NOMO-1 (cell line): ENCODE measurements at regions not wholly inside any gene's neighbourhood (a gene's known extent, or its start where the extent isn't known, plus 50 kb on each side); places are given as distances from the start of the nearest gene placed in this dataset.
"Not testable (repeated sequence)": the region's sequence is repeated elsewhere in the genome, so short reads cannot be mapped to it uniquely, and the experiment has no call there.

Experiments used
- DNase-seq, 2 experiments: peaks; one replicate each; lab custom pipeline; 2025; ENCODE audit not compliant: unreplicated experiment in 2 of 2; lab: John Stamatoyannopoulos, UW

DNA sequence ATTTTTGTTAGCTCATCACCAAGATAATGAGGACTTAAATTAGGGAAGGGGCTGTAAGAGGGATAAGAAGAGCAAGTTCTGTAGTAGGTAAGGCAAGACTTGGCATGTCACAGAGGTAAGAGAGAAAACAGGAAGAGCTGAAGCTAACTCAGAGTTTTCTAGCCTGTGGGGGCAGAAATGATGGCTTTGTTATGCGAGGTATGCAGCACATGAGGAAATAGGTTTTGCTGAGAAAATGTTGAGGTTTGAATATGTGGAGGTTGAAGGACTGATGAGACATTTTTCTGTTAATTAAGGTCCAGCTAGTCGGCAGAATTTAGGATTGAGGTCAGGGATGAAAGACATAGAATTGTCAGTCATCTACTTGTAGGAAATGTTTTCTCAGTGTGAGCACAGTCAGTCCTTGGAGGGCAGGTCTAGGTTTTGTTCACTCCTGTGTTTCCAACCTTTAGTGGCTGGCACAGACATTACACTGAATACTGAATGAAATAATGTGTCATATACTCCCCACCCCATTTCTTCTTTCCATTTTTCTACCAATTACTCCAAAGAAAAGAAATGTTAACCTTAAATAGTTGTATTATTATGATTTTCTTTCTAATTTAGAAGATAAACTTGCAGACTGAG, 154.0 kb upstream of the AADAT start:
- DNase-seq, result no peak

DNA sequence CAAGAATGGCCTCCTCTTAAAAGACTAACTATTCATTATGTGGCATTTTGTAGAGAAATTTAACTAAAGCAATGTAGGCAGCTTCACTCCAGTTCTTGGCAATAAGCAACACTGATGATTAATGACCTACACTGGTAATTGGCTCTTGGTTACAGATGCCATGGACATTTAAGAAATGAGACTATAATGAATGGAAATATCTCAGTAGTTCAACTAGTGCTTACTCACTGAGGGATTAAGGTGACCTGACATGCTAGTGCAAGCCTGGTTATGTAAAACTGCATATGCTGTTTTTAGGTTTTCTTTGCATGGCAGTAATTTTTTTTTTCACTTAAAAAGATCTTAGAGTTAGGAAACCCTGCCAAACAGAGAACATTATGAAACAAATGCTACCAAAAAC, 152.7 kb upstream of the AADAT start:
- DNase-seq, result no peak

DNA sequence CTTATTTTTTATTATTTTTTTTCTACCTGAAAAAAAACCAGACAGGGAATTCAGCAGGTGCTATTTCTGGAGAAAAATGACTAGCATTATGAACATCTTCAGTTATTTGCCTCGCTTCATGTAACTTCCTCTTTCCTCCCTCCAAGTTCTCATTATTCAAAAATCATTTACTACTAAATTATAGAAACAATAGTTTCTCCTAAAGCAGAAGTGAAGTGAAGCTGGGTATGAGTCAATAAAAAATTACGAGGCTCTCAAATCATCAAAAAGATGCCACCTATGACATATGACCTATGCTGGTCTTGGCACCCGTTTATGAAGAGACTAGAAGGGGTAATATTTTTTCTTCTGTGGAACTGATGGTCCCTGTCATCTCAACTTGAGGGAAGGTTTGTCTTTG, 145.0 kb upstream of the AADAT start:
- no peak for DNase-seq

DNA sequence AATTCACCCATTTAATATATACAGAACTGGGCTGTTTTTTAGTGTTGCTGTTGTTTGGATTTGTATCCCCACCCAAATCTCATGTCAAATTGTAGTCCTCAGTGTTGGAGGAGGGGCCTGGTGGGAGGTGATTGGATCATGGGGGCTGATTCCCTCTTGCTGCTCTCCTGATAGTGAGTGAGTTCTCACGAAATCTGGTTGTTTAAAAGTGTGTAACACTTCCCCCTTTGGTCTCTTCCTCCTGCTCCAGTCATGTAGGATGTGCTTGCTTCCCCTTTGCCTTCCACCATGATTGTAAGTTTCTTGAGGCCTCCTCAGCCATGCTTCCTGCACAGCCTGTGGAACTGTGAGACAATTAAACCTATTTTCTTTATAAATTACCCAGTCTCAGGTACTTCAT, 141.6 kb upstream of the AADAT start:
- no peak for DNase-seq

DNA sequence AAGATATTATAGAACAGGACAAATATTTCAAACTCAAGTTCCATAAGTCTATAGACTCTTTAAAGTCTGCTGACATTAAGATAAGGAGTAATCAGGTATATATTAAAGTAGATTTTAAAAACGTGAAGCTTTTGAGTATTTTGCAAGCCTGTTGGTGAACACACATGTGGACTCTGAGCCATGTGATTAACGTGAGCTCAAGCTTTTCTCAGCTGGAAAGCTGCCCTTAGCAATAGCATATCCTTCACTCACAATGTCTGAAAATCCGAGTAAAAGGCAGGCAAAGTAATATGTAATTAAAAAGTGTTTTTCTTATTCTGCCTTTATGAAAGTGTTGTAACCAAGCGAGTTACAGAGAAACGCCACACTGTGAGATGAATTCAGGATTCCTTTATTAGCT, 140.5 kb upstream of the AADAT start:
- DNase-seq, result no peak

DNA sequence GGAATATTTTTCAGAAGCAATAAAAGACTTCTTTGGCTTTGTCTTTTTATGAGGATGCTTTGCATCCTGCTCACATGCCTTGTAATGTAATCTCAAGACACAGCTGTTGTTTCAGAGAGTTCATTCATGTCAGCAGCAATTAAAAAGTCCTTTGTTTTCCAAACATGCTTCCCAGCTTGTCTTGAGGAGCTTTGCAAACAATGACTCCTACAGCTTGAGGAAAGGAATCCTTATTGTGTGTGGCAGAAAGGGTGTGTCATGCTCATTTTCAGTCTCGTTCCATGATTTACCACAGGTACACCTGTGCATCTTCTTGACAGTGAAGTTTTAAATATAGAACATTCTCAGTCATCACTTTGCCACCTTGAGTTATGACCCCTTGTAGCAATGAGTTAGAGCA, 139.2 kb upstream of the AADAT start:
- no peak for DNase-seq

DNA sequence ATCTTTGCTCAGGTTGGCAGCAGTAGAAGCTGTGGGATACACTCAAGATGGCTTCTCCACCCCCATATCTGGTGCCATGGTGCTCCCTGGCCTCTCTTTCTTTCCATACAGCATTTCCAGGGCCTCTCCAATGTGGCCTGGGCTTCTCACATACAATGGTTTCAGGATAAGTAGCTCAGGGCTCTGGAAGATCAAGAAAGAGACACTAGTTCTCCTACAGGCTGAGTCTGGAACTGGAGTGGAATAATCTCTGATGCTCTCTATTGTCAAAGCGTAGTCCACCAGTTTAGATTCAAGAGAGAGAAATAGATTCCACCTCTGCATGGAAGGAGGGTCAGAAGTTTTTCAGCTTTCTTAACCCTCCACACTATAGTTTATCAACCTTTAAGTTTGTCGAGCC, 138.2 kb upstream of the AADAT start:
- DNase-seq, result no peak

DNA sequence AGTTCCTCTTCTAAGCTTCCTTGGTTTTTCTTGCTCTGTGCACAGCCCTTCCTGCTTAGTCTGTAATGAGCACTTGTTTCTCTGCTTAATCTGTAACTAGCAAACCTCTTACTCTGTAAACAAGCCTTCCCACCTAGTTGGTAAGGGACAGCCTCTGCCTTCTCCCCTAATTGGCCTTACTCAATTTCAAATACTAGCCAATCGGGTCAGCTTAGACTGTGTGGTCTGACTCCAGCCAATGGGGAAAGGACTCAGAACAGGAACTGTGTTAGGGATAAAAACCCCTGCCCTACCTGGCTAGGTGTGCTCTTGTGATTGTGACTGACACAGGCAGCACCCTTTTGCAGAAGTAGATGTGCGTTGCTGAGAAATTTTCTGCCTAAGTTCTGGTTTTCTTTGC, 136.5 kb upstream of the AADAT start:
- no peak for DNase-seq

DNA sequence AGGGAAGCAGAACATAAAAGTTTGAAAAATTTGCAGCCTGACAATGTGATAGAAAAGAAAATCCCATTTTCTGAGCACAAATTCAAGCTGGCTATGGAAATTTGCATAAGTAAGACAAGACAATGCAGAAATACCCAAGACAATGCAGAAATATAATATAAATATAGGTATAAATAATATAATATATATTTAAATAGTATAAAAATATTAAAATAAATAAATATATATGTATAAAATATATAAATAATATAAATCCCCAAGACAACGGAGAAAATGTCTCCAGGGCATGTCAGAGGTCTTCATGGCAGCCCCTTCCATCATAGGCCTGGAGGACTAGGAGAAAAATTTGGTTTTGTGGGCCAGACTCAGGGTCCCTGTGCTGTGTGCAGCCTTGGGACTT, 125.0 kb upstream of the AADAT start:
- no peak for DNase-seq

DNA sequence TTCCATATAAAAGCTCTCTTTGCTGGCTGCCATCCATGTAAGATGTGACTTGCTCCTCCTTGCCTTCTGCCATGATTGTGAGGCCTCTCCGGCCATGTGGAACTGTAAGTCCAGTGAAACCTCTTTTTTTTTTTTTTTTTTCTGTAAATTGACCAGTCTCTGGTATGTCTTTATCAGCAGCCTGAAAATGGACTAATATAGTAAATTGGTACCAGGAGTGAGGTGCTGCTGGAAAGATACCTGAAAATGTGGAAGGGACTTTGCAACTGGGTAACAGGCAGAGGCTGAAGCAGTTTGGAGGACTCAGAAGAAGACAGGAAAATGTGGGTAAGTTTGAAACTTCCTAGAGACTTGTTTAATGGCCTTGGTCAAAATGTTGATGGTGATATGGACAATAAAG, 124.3 kb upstream of the AADAT start:
- DNase-seq, result no peak

DNA sequence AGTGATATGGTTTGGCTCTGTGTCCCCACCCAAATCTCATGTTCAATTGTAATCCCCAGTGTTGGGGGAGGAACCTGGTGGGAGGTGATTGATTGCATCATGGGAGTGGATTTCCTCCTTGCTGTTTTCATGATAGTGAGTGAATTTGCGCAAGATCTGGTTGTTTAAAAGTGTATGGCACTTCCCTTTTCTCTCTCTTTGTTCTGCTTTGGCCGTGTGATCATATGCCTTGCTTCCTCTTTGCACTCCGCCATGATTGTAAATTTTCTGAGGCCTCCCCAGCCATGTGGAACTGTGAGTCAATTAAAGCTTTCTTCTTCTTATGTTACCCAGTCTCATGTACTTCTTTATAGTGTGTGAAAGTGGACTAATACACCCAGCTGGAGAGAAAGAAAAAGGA, 113.0 kb upstream of the AADAT start:
- peak; percentile 13 to 35 for DNase-seq

DNA sequence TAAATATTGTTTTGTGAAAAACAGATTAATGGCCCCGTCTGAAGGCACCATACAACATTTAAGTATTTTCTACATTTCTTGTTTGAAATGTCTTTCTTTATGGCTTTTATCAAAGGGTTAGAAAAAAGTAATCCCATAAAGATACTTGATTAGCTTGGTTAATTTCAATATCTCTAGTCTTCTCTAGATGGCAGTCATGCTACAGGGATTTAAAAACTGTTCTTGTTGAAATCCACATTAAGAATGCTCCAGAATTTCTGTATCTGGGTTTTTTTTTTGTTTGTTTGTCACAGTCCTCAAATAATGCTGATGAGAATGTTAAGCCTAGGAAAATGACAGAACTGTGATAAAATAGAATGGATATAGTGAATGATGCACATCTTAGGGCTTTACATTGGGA, 109.0 kb upstream of the AADAT start:
- DNase-seq, result no peak

DNA sequence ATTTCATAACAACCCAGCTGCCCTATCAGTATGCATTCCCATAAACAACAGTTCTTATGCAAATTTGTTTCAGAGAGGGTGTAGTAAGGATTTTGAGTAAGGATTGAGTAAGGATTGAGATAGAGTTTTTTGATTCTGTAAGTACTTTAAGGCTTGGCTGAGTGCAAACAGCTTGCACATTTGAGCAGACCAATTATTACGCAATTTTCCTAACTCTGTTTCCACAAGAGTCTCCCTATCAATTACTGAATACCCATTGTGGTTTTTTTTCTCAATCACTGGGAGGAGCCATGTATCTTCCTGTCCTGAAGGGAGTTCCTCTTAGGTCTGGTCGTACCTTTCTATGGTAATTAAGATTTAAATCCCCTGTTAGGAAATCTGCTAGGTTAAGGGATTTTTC, 105.0 kb upstream of the AADAT start:
- peak; percentile 36 to 60 for DNase-seq

DNA sequence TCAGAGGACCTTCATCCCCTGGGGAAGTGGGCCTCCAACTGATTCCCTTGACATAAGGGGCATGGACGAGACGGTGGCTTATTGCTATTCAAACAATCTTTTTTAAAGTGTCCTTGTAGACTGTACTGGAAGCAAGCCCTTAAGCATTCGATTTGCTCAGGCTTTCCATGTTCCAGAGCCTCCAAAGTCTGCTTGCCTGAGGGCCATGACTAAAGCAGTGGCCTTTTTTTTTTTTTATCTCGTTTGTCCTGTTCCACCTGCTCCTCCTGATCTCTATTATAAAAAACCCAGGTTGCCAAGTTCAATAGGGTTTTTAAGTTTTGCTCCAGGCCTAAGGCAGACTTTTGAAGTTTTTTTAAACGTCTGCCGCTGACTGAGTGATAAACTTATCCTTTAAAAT, 103.7 kb upstream of the AADAT start:
- no peak for DNase-seq

DNA sequence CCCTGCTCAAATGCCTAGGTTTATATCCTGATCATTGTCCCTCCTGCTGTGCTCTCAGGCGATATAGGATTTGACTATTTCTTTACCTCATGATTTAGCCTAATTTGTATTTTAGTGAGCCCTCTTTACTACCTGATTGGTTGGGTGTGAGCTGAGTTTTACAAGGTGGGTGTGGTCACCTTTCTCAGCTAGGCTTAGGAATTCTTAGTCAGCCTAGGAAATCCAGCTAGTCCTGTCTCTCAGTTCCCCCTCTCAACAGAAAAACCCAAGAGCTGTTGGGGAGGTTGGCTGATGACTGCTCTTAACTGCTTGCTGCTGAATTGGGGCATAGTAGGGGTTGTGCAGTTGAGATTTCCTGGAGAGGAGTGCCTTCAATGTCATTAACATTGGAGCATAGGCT, 100.5 kb upstream of the AADAT start:
- no peak for DNase-seq

DNA sequence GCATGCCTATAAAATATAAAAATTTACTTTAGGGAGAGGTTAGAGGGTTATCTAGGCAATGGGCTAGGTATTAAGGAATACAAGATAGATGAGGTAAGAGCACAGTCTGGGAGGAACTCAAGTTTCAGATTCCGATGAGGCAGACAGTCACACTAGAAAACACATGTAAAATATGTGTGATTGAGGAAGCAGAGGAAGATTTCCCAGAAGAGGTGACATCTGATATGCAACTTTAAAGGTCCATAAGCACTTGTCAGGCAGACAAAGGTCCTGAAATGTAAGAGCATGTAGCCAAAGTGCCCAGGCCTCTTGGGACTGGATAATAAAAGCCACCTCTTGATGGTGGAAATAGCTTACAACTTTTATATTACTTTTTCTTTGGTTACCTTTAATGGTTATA, 81.1 kb upstream of the AADAT start:
- DNase-seq, result no peak

DNA sequence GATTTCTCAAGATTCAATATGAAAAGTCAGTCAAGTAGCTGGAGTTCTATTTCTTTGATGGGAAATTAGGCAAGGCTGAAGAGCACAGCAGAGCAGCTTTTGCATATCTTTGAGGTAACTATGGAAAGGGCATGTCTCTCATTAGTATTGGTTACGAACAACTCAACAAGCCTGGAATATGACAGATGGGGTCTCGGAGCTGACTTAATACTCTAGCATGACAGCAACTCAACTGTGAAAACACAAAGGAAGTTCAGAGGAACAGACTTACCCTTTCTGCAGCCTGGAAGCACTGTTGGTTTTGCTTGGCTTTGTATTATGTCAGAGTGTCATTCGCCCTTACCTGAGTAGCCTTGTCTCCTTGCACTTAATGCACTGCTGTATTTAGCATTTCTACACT, 79.9 kb upstream of the AADAT start:
- no peak for DNase-seq

DNA sequence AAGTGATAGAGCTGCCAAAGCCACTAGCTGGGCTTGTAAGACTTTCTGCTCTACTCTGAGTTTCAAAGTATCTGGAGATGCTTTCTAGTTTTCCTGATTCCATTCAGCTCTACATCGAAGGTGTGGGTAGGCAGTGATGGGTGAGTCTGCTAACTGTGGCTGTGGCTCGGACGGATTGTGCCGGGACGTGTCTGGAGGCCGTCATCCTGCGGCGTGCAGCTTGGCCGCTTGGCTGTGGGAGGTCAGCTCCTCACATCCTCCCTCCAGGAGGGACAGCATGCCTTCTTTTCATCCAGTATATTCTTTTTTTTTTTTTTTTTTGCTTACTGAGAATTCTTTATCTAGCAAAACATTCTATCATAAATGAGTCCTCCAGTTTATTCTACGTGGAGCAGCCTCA, 77.9 kb upstream of the AADAT start:
- no peak for DNase-seq

DNA sequence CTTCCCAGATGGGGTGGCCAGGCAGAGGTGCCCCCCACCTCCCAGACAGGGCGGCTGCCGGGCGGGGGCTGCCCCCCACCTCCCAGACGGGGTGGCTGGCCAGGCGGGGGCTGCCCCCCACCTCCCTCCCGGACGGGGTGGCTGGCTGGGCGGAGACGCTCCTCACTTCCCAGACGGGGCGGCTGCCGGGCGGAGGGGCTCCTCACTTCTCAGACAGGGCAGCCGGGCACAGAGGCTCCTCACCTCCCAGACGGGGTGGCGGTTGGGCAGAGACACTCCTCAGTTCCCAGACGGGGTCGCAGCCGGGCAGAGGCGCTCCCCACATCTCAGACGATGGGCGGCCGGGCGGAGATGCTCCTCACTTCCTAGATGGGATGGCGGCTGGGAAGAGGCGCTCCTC, 76.4 kb upstream of the AADAT start:
- DNase-seq, result not testable (repeated sequence)

DNA sequence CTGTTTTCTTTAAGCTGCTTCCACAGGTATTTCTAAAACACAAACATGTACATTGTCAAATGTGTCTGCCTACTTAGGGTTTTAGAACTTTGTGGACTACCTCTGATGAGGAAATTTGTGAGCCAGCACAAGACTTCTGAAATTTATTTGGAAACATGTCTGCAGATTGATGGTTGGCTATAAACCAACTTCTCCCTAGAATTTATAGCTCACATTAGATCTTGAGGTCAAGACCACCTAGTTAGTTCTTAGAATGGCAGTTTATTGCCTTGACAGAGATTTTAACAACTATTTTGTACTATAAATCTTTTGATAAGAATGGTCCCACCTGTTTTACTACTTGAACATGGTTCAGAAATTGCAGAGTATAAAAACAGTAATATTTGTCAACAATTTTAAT, 72.7 kb upstream of the AADAT start:
- no peak for DNase-seq

DNA sequence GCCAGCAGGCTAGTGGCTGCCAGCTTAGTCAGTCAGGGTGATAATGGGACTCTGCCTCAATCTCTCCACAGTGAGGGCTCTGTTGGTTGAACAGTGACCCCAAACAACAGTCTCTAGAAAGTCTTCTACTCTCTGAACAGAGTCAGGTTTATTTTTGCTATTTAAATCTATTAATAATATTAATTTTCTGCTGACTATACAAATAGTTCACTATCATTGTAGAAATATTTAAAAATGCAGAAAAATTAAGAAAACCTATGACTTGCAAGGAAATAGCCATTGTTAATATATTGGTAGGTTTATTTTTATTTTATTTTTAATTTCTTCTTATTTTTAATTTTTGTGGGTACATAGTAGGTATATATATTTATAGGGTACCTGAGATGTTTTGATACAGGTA, 67.9 kb upstream of the AADAT start:
- DNase-seq, result no peak

DNA sequence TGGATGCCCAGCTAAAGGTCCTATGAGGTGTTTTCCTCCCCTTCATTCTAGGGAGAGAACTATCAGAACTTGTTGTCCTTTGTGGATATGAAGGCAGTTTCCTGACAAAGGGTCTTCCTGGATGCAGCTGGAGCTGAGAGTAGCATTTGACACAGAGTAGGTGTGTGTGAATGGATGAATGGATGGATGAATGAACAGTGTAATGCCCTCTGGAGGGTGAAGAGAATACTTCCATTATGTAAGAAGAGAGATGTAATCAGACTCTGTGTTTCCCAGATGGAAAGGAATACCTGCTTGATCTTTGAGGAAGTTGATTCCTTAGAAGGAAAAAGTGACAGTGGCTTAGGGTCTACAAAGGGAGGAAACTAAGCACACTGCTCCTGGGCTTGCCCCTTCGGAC, 55.4 kb upstream of the AADAT start:
- no peak for DNase-seq

DNA sequence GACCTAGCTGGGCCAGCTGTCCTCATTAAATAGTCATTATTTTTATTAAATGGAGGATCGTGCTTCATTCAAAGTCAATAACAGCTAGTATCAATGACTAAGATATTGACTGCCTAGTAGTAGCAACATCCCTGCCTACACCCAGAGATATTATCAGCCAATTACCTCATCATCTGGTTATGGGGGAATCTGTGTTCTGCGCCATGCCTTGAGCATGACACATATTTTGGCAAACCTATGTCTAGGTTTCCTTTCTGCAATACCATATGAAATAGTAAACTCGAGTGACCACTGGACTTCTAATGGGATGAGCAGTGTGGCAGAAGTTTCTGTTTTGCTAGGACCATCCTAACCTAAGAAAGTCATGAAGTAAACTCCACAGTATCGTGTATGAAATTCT, 50.0 kb upstream of the AADAT start:
- no peak for DNase-seq
